Keratinocyte (primary cell): ENCODE measurements at regions not wholly inside any gene's neighbourhood (a gene's known extent, or its start where the extent isn't known, plus 50 kb on each side); places are given as distances from the start of the nearest gene placed in this dataset.

Experiments used
- DNase-seq: peaks from one replicate; pipeline ENCODE4 v3.0.0-alpha.2; 2011; ENCODE audit warnings: low read depth, missing footprints, low spot score
- FAIRE-seq: peaks from 2 replicates; lab custom pipeline; 2011; peaks lifted over from hg19 to GRCh38; lab: Jason Lieb, UNC
- H2AFZ ChIP-seq: 2 replicates; pipeline ENCODE4 v1.6.0; 2012; ENCODE audit warnings: low read length, control low read depth, inconsistent platforms; ENCODE audit not compliant: control insufficient read depth
- H3K27ac ChIP-seq: 2 replicates; pipeline ENCODE4 v1.5.1; 2011; ENCODE audit warnings: low read length; ENCODE audit not compliant: control insufficient read depth, insufficient read depth
- H3K27me3 ChIP-seq: 3 replicates; pipeline ENCODE4 v1.6.0; 2011; ENCODE audit warnings: low read length; ENCODE audit not compliant: control insufficient read depth, insufficient read depth; ENCODE audit errors: extremely low read depth
- H3K36me3 ChIP-seq, 2 experiments: 2 replicates in 1 of 2; 3 replicates in 1 of 2; pipeline ENCODE4 v1.5.1; 2011; ENCODE audit warnings: low read length in 2 of 2, mild to moderate bottlenecking in 1 of 2; ENCODE audit not compliant: control insufficient read depth in 2 of 2, insufficient read depth in 2 of 2; ENCODE audit errors: extremely low read depth in 1 of 2
- H3K4me1 ChIP-seq: 3 replicates; pipeline ENCODE4 v1.5.1; 2011; ENCODE audit warnings: low read length; ENCODE audit not compliant: control insufficient read depth, insufficient read depth; ENCODE audit errors: extremely low read depth
- H3K4me2 ChIP-seq: 3 replicates; pipeline ENCODE4 v1.6.0; 2011; ENCODE audit warnings: low read depth, low read length; ENCODE audit not compliant: control insufficient read depth, insufficient read depth; ENCODE audit errors: extremely low read depth
- H3K4me3 ChIP-seq, 3 experiments: fragments of 200-600 bp in 1 of 3; sonication (generic) in 1 of 3; 2 replicates in 2 of 3; 3 replicates in 1 of 3; pipeline ENCODE4 v1.5.1; 2011 to 2016; ENCODE audit warnings: low read length in 3 of 3, mild to moderate bottlenecking in 3 of 3, control low read depth in 2 of 3, inconsistent platforms in 1 of 3, low read depth in 1 of 3, mixed read lengths in 1 of 3, mixed run types in 1 of 3, moderate library complexity in 1 of 3; ENCODE audit not compliant: control insufficient read depth in 2 of 3, insufficient read depth in 2 of 3; ENCODE audit errors: extremely low read depth in 1 of 3
- H3K79me2 ChIP-seq: 2 replicates; pipeline ENCODE4 v1.6.0; 2012; ENCODE audit warnings: low read length; ENCODE audit not compliant: control insufficient read depth, insufficient read depth
- H3K9ac ChIP-seq: 3 replicates; pipeline ENCODE4 v1.6.0; 2011; ENCODE audit warnings: low read length; ENCODE audit not compliant: control insufficient read depth, insufficient read depth; ENCODE audit errors: extremely low read depth
- H3K9me1 ChIP-seq: 3 replicates; pipeline ENCODE4 v1.6.0; 2011; ENCODE audit warnings: low read length; ENCODE audit not compliant: control insufficient read depth, insufficient read depth; ENCODE audit errors: extremely low read depth
- H3K9me3 ChIP-seq: 2 replicates; pipeline ENCODE4 v1.5.1; 2012; ENCODE audit warnings: low read depth, low read length; ENCODE audit not compliant: control insufficient read depth
- H4K20me1 ChIP-seq: 3 replicates; pipeline ENCODE4 v1.6.0; 2011; ENCODE audit warnings: low read length; ENCODE audit not compliant: control insufficient read depth, insufficient read depth; ENCODE audit errors: extremely low read depth
- EZH2 ChIP-seq: IDR thresholded peaks from one replicate; pipeline ENCODE4 v1.6.1; 2012; ENCODE audit warnings: inconsistent platforms, mild to moderate bottlenecking, low read length, moderate library complexity
- dilution Hi-C: fragments of 300-500 bp; cut with MboI; formaldehyde crosslinking; loops from one replicate; pipeline ENCODE4 v1.7.0; 2020; ENCODE audit warnings: low sequenced_read_pairs; ENCODE audit not compliant: extremely low pct_ligation_motif_present
- TF ChIP-seq, protein P1 (sequence below), 3 experiments: IDR thresholded peaks in 1 of 3; conservative IDR thresholded peaks in 1 of 3; optimal IDR thresholded peaks in 1 of 3; 2 replicates in 2 of 3; 3 replicates in 1 of 3; pipeline versions ENCODE3 to v1.5.1; 2011; ENCODE audit warnings: low read length in 3 of 3, mild to moderate bottlenecking in 3 of 3, moderate library complexity in 2 of 3, control low read depth in 1 of 3, inconsistent platforms in 1 of 3; ENCODE audit not compliant: insufficient read depth in 2 of 3; ENCODE audit errors: extremely low read depth in 1 of 3

DNA sequence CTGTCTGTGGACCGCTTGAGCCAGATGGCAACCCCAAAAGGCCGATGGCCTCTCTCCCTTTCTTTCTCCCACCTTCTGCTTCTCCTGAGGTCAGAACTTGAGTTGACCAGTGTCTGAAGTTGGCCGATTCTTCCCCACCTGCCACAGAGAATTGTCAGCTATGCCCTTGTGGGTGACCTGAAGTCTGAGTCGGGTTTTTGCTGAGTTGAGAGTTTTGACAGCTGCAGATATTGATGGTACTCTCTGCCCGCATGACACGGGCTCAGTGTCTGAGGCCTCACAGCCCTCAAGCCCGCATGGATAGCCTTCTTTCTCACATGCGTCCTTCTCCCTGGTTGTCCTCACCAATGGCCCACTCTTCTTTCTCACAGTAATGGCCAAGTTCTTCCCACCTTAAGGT lies 111.0 kb downstream of the EFNB1 start:
- FAIRE-seq: no peak
- H3K79me2 ChIP-seq: no peaks in the 10 kb centered on the region
- dilution Hi-C loops: no loop called here
- H3K9me1 ChIP-seq: no peaks in the 10 kb centered on the region
- no peaks in the 10 kb centered on the region for H4K20me1 ChIP-seq
- no peak for TF ChIP-seq EZH2
- H3K4me3 ChIP-seq: no peak overlapping the region
- no peak overlapping the region for H3K27ac ChIP-seq
- no peaks in the 10 kb centered on the region for H3K27me3 ChIP-seq
- H3K9me3 ChIP-seq: no peaks in the 10 kb centered on the region
- no peak overlapping the region for H2AFZ ChIP-seq
- no peak for DNase-seq
- no peak overlapping the region for H3K9ac ChIP-seq
- H3K36me3 ChIP-seq: no peaks in the 10 kb centered on the region
- peaks cover 18% of the 10 kb centered on the region for H3K4me1 ChIP-seq
- H3K4me2 ChIP-seq: no peak overlapping the region

DNA sequence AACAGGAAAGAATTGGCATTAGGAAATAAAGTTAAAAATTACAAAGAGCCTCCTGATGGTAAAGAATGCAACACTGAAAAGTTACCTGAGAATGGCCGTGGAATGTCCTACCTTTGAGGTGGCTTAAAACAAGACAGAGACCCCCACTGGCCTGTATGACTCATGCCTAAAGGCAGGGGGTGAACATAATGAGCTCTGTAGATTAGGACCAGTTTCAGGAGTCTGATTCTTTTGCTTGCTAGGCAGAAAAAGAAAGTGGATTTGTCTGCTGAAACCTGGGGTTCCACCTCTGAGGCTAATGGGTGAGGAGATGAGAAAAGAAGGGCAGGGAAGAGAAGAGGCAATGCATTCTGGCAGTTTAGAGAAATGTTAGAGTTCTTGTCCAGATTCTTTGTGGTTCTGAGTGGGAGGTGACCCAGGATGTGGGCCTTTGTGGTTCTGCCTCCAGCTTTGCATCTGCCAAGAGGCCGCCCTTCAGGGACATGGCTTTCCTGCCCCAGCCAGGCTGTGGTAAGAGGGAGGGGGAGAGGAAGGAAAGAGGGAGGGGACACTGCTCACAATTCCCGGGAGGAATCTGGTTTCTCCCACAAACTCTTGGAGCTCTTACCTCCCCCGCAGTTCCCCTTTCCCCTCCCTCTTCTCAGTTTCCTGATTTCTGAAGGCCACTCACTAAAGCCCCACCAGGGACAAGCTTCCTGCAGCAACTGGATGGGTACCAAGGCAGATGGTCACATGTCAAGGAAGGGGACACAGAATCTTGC lies 109.6 kb downstream of the EFNB1 start:
- no peak for FAIRE-seq
- H2AFZ ChIP-seq: no peak overlapping the region
- no peak overlapping the region for H3K27ac ChIP-seq
- no peak overlapping the region for H3K9ac ChIP-seq
- H3K36me3 ChIP-seq: no peaks in the 10 kb centered on the region
- no peak for TF ChIP-seq EZH2
- TF ChIP-seq, protein P1, sequence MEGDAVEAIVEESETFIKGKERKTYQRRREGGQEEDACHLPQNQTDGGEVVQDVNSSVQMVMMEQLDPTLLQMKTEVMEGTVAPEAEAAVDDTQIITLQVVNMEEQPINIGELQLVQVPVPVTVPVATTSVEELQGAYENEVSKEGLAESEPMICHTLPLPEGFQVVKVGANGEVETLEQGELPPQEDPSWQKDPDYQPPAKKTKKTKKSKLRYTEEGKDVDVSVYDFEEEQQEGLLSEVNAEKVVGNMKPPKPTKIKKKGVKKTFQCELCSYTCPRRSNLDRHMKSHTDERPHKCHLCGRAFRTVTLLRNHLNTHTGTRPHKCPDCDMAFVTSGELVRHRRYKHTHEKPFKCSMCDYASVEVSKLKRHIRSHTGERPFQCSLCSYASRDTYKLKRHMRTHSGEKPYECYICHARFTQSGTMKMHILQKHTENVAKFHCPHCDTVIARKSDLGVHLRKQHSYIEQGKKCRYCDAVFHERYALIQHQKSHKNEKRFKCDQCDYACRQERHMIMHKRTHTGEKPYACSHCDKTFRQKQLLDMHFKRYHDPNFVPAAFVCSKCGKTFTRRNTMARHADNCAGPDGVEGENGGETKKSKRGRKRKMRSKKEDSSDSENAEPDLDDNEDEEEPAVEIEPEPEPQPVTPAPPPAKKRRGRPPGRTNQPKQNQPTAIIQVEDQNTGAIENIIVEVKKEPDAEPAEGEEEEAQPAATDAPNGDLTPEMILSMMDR (optimal IDR thresholded peaks at IDR 0.05 in 1 of 3, IDR thresholded peaks at IDR 0.05 in 1 of 3, conservative IDR thresholded peaks at IDR 0.05 in 1 of 3; ENCODE audit: extremely low read depth in 1 of 3, insufficient read depth in 2 of 3, low read length in 3 of 3): no peak
- no peak for DNase-seq
- no peak overlapping the region for H3K4me2 ChIP-seq
- dilution Hi-C loops: no loop called here
- no peak overlapping the region for H3K4me3 ChIP-seq
- no peaks in the 10 kb centered on the region for H3K9me1 ChIP-seq
- H3K4me1 ChIP-seq: peaks cover 18% of the 10 kb centered on the region
- no peaks in the 10 kb centered on the region for H3K27me3 ChIP-seq
- no peaks in the 10 kb centered on the region for H3K9me3 ChIP-seq
- H4K20me1 ChIP-seq: no peaks in the 10 kb centered on the region
- H3K79me2 ChIP-seq: no peaks in the 10 kb centered on the region

DNA sequence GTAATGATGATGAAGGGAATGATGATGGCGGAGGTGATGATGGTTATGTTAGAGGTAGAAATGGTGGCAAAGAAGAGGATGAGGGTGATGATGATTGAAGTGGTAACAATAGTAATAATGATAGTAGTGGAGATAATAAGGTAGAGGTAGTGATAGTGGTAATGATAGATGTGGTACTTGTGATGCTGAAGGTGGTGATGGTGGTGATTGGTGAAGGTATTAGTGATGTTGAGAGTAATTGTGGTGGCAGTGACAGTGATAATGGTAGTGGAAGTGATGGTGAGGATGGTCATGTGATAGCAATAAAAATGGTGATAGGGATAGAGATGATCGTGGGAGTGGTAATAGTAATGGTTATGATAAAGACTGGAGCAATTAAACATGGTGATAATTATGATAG lies 108.8 kb downstream of the EFNB1 start:
- no peaks in the 10 kb centered on the region for H4K20me1 ChIP-seq
- H3K9ac ChIP-seq: no peak overlapping the region
- H3K9me1 ChIP-seq: no peaks in the 10 kb centered on the region
- H3K27me3 ChIP-seq: no peaks in the 10 kb centered on the region
- H3K79me2 ChIP-seq: no peaks in the 10 kb centered on the region
- dilution Hi-C loops: no loop called here
- H3K4me2 ChIP-seq: no peak overlapping the region
- no peaks in the 10 kb centered on the region for H3K36me3 ChIP-seq
- no peak overlapping the region for H2AFZ ChIP-seq
- H3K9me3 ChIP-seq: no peaks in the 10 kb centered on the region
- DNase-seq (no peak), FAIRE-seq (no peak)
- no peak for TF ChIP-seq EZH2
- TF ChIP-seq, protein P1 (optimal IDR thresholded peaks at IDR 0.05 in 1 of 3, IDR thresholded peaks at IDR 0.05 in 1 of 3, conservative IDR thresholded peaks at IDR 0.05 in 1 of 3; ENCODE audit: extremely low read depth in 1 of 3, insufficient read depth in 2 of 3, low read length in 3 of 3): no peak
- no peak overlapping the region for H3K27ac ChIP-seq
- H3K4me3 ChIP-seq: no peak overlapping the region
- peaks cover 18% of the 10 kb centered on the region for H3K4me1 ChIP-seq
